Left lung (tissue), 4 donors: ENCODE measurements at regions not wholly inside any gene's neighbourhood (a gene's known extent, or its start where the extent isn't known, plus 50 kb on each side); places are given as distances from the start of the nearest gene placed in this dataset.
"Not testable (repeated sequence)": the region's sequence is repeated elsewhere in the genome, so short reads cannot be mapped to it uniquely, and the experiment has no call there.

Experiments used
- ATAC-seq: fragments of 200-7000 bp; cut with Tn5 transposase; one replicate; pipeline ENCODE4 v1.9.1; 2020; ENCODE audit warnings: moderate library complexity
- DNase-seq, 4 donors: peaks; one replicate each; pipeline ENCODE4 v3.0.0-alpha.2; 2013 to 2020
- H3K27ac ChIP-seq, 2 donors: fragments of 200-600 bp; sonication (generic) in 1 of 2; one replicate each; pipeline versions ENCODE4 v1.5.0 to v1.8.0; 2020 to 2021
- H3K27me3 ChIP-seq, 2 donors: fragments of 200-600 bp; sonication (generic) in 1 of 2; one replicate each; pipeline versions ENCODE4 v1.5.0 to v1.8.0; 2020 to 2021
- H3K36me3 ChIP-seq, 2 donors: fragments of 200-600 bp; sonication (generic) in 1 of 2; one replicate each; pipeline versions ENCODE4 v1.5.0 to v1.8.0; 2020 to 2021
- H3K4me1 ChIP-seq, 2 donors: fragments of 200-600 bp; one replicate each; pipeline ENCODE4 v1.8.0; 2021
- H3K4me3 ChIP-seq, 2 donors: fragments of 200-600 bp; sonication (generic) in 1 of 2; one replicate each; pipeline versions ENCODE4 v1.5.0 to v1.8.0; 2020 to 2021; ENCODE audit warnings: mild to moderate bottlenecking in 1 of 2
- H3K9me3 ChIP-seq, 2 donors: fragments of 200-600 bp; sonication (generic) in 1 of 2; one replicate each; pipeline versions ENCODE4 v1.5.0 to v1.8.0; 2020 to 2021
- intact Hi-C, 2 donors: fragments of 100-400 bp; cut with DNase I; formaldehyde crosslinking; loops; one replicate each; pipeline versions ENCODE4 v1.11.2 to v1.14.2; 2022
- TF ChIP-seq, protein P1 (sequence below), 2 donors: fragments of 200-600 bp; sonication (generic) in 1 of 2; IDR thresholded peaks; one replicate each; pipeline versions ENCODE4 v1.5.0 to v1.8.0; 2021; ENCODE audit warnings: antibody characterized with exemption in 2 of 2
- donor health status: DM: no; HTN: yes; CAD: no.
- donor health status: DM: no; HTN: no; CAD: no.

GRCh38 chr5:120823328-120823727 is 359.2 kb downstream of the PRR16 start:
- DNase-seq (no peak), ATAC-seq (no peak)
- Histone ChIP-seq H3K36me3 (no peaks in the 10 kb centered on the region), H3K4me1 (no peaks in the 10 kb centered on the region), H3K27ac (no peak overlapping the region), H3K27me3 (no peaks in the 10 kb centered on the region), H3K9me3 (no peaks in the 10 kb centered on the region), H3K4me3 (no peak overlapping the region)
- intact Hi-C loops, result no loop called here
- TF ChIP-seq, protein P1, sequence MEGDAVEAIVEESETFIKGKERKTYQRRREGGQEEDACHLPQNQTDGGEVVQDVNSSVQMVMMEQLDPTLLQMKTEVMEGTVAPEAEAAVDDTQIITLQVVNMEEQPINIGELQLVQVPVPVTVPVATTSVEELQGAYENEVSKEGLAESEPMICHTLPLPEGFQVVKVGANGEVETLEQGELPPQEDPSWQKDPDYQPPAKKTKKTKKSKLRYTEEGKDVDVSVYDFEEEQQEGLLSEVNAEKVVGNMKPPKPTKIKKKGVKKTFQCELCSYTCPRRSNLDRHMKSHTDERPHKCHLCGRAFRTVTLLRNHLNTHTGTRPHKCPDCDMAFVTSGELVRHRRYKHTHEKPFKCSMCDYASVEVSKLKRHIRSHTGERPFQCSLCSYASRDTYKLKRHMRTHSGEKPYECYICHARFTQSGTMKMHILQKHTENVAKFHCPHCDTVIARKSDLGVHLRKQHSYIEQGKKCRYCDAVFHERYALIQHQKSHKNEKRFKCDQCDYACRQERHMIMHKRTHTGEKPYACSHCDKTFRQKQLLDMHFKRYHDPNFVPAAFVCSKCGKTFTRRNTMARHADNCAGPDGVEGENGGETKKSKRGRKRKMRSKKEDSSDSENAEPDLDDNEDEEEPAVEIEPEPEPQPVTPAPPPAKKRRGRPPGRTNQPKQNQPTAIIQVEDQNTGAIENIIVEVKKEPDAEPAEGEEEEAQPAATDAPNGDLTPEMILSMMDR (IDR thresholded peaks at IDR 0.05), result no peak

DNA sequence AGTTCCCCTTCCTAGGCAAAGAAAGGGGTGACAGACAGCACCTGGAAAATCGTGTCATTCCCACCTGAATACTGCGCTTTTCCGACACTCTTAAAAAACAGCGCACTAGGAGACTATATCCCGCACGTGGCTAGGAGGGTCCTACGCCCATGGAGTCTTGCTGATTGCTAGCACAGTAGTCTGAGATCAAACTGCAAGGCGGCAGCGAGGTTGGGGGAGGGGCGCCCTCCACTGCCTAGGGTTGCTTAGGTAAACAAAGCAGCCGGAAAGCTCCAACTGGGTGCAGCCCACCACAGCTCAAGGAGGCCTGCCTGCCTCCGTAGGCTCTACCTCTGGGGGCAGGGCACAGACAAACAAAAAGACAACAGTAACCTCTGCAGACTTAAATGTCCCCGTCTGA is 367.5 kb downstream of the PRR16 start:
- H3K36me3 ChIP-seq, H3K4me3 ChIP-seq, intact Hi-C loops, H3K4me1 ChIP-seq, H3K27ac ChIP-seq, H3K9me3 ChIP-seq, H3K27me3 ChIP-seq, ATAC-seq, DNase-seq: not testable (repeated sequence)

DNA sequence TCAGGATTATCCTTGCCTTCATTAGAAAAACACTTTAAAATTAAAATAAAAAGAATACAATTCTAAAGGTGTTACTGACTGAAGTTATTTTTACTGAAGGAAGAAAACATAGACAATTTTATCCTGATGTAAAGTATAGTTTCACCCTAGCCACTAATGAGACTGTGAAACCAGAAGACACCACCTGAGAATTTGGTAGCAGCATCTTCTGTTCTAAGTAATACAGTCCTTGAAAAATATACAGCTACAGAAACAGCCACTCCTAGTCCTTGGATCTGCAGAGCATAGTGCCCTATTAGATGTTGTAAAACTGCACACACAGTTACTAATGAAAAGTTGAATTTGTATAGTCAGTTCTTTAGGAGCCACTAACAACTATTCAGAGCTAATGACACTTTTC is 377.7 kb downstream of the PRR16 start:
- DNase-seq, result no peak
- Histone ChIP-seq H3K36me3 (no peaks in the 10 kb centered on the region), H3K27me3 (no peaks in the 10 kb centered on the region), H3K4me3 (no peak overlapping the region), H3K27ac (no peak overlapping the region), H3K4me1 (no peaks in the 10 kb centered on the region), H3K9me3 (no peaks in the 10 kb centered on the region)
- intact Hi-C loops, result no loop called here
- no peak for ATAC-seq
- TF ChIP-seq, protein P1 (IDR thresholded peaks at IDR 0.05), result no peak

DNA sequence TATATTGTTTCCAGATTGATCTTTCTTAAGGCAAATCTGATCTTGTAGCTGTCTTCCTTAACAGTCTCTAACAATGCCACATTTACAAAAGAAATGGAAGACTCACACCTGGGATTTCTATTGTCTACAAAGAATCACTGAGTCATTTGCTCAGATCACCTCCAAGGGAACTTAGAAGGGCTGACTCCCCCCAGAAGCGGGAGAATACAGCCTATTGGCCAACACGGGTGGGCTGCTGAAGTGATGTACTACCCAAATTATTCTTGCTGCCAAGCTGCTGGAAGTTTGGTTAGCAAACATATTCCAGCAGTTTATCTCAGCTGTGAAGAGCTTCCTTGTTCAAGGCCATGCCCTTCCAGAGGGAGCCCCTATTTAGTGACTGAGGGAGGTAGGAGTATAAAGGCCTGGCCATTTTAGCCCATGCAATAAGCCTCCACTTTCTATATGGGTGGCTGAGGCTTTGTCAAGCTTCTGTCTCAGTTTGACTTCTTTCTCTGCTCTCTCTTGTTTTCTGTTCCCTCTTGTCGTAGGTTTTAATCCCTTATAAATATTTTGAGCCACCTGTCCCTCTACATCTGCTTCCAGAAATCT is 379.4 kb downstream of the PRR16 start:
- no peak overlapping the region for H3K4me3 ChIP-seq
- TF ChIP-seq, protein P1 (IDR thresholded peaks at IDR 0.05), result no peak
- no peaks in the 10 kb centered on the region for H3K4me1 ChIP-seq
- H3K27me3 ChIP-seq, result no peaks in the 10 kb centered on the region
- ATAC-seq, result no peak
- DNase-seq, result no peak
- H3K27ac ChIP-seq, result no peak overlapping the region
- intact Hi-C loops, result no loop called here
- no peaks in the 10 kb centered on the region for H3K9me3 ChIP-seq
- H3K36me3 ChIP-seq, result no peaks in the 10 kb centered on the region

DNA sequence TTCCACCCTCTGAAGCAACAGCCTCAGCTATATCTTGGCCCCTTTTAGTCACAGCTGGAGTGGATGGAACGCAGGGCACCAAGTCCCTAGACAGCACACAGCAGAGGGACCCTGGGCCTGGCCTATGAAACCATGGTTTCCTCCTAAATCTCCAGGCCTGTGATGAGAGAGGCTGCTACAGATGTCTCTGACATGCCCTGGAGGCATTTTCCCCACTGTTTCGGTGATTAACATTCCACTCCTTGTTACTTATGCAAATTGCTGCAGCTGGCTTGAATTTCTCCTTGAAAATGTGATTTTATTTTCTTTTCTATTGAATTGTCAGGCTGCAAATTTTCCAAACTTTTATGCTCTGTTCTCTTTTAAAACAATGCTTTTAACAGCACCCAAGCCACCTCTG is 384.8 kb downstream of the PRR16 start:
- H3K27ac ChIP-seq, result no peak overlapping the region
- no peaks in the 10 kb centered on the region for H3K9me3 ChIP-seq
- TF ChIP-seq, protein P1 (IDR thresholded peaks at IDR 0.05), result no peak
- H3K4me3 ChIP-seq, result no peak overlapping the region
- H3K27me3 ChIP-seq, result no peaks in the 10 kb centered on the region
- H3K4me1 ChIP-seq, result no peaks in the 10 kb centered on the region
- DNase-seq, result no peak
- intact Hi-C loops, result no loop called here
- no peaks in the 10 kb centered on the region for H3K36me3 ChIP-seq
- no peak for ATAC-seq

DNA sequence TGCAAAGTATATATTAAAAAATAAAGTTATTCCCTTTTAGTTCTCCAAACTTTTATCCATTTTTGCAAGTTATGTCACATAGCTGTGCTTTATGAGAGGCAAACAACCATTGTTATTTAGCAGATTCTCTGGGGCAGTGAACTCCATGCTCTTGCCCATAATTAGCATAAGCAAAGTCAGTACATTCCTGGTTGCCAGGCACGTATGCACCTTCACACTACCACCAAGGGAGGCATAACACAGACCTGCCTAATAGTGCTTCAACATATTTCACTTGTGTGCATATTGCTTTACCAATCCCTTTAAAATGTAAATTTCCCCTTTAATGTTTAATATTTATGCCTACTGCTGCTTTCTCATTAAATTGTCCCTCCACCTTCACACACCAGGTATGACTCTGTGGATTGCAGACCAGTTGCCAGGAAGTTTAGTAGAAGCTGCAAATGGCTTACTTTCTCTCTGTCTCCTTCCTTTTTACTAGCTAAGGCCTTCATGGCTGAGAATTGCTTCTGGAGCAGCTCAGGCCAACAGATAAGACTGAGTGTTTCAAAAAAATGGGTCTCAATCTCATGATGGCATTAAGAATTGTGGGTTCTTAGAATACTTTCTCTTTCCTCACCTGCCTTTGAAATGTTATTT is 388.2 kb downstream of the PRR16 start:
- no peaks in the 10 kb centered on the region for H3K36me3 ChIP-seq
- ATAC-seq, result no peak
- intact Hi-C loops, result no loop called here

More for the DNA sequence above, 388.2 kb downstream of the PRR16 start:
- DNase-seq, result no peak
- Histone ChIP-seq H3K27ac (no peak overlapping the region), H3K27me3 (no peaks in the 10 kb centered on the region), H3K9me3 (no peaks in the 10 kb centered on the region), H3K4me1 (no peaks in the 10 kb centered on the region), H3K4me3 (no peak overlapping the region)
- TF ChIP-seq, protein P1 (IDR thresholded peaks at IDR 0.05), result no peak
